ENCODE measurements at regions not wholly inside any gene's neighbourhood (a gene's known extent, or its start where the extent isn't known, plus 50 kb on each side); places are given as distances from the start of the nearest gene placed in this dataset.

- TF ChIP-seq ZNF560 (tag by site-specific recombination; IDR thresholded peaks at IDR 0.05; ENCODE audit: borderline replicate concordance): no peak
- TF ChIP-seq ZBTB44 (tag by site-specific recombination; IDR thresholded peaks at IDR 0.05): no peak
These were observed 1785.5 kb downstream of the EFNA5 start for GRCh38 chr5:105885266-105885665.

Data from HEK293 (cell line).